GM12872 (cell line): ENCODE measurements at regions not wholly inside any gene's neighbourhood (a gene's known extent, or its start where the extent isn't known, plus 50 kb on each side); places are given as distances from the start of the nearest gene placed in this dataset.

Source experiments
- TF ChIP-seq, protein P1 (sequence below): IDR thresholded peaks from 3 replicates; pipeline ENCODE4 v1.5.1; 2011; ENCODE audit warnings: low read depth, mild to moderate bottlenecking, low read length, moderate library complexity; ENCODE audit not compliant: insufficient read depth

DNA sequence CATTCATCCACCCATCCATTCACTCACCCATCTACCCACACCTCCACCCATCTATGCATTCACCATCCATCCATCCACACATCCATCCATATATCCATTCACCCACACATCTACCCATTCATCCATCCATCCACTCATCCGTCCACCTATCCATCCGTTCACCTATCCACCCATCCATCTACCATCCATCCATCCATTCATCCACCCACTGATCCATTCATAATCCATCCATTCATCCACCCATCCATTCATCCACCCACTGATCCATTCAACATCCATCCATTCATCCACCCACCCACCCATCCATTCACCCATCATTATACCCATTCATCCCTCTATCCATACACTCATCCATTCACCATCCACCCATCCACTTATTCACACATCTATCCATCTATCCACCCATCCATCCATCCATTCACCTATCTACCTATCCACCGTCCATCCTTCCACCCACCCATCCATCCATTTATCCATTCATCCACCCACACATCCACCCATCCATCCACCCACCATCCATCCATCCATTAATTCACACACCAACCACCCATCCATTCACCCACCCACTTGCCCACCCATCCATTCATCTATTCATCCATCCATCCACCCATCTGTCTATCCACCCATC lies 336.5 kb upstream of the IRX4 start:
- TF ChIP-seq, protein P1, sequence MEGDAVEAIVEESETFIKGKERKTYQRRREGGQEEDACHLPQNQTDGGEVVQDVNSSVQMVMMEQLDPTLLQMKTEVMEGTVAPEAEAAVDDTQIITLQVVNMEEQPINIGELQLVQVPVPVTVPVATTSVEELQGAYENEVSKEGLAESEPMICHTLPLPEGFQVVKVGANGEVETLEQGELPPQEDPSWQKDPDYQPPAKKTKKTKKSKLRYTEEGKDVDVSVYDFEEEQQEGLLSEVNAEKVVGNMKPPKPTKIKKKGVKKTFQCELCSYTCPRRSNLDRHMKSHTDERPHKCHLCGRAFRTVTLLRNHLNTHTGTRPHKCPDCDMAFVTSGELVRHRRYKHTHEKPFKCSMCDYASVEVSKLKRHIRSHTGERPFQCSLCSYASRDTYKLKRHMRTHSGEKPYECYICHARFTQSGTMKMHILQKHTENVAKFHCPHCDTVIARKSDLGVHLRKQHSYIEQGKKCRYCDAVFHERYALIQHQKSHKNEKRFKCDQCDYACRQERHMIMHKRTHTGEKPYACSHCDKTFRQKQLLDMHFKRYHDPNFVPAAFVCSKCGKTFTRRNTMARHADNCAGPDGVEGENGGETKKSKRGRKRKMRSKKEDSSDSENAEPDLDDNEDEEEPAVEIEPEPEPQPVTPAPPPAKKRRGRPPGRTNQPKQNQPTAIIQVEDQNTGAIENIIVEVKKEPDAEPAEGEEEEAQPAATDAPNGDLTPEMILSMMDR: no peak

DNA sequence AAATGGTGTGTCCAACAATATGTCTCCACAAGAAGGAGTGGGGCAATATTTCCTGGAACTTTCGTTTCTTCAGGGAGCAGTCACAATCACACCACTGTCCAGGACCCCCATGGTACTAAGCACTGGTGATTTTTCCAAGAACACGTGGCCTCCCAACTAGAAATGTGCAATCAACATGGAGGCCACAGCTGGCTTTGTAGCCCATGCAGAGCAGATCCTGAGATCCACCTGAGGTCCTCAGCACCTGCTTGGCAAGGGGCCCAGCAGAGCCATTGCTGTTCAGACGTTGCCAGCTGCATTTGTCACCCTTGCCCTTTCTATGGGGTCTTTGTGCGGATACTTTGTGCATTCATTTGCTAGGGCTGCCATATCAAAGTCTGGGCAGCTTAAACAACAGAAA lies 334.5 kb upstream of the IRX4 start:
- TF ChIP-seq, protein P1: no peak

DNA sequence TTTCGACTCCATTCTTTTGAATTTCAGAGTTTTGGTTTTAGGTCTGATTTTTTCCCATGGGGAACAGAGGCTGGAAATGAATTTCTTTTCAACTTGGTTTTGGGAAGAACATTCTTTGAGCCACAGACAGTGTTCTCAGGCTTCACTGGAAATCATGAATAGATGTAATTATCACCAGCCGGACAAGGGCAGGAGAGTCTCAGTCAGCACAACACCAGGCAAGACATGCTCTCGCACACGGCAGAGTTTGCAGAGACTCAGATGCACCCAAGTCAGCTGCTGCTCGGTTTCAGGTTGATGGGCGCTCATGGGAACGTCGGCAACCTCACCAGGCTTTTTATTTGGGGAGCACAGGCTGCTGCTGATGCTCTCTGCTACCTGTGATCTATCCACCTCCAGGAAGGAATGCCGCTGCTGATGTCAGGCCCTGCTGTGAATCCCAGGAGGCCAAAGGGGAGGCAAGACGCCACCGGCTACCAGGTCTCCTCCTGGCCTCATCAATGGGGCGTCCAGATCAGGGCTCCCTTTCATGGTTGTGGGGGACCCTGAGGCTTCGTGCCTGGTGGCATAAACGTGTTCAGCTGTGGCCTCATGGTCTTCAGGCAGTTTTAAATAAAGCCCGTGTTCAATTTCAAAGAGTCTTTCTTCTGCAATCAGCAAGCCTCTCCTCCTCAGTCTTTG lies 332.3 kb upstream of the IRX4 start:
- TF ChIP-seq, protein P1: no peak

DNA sequence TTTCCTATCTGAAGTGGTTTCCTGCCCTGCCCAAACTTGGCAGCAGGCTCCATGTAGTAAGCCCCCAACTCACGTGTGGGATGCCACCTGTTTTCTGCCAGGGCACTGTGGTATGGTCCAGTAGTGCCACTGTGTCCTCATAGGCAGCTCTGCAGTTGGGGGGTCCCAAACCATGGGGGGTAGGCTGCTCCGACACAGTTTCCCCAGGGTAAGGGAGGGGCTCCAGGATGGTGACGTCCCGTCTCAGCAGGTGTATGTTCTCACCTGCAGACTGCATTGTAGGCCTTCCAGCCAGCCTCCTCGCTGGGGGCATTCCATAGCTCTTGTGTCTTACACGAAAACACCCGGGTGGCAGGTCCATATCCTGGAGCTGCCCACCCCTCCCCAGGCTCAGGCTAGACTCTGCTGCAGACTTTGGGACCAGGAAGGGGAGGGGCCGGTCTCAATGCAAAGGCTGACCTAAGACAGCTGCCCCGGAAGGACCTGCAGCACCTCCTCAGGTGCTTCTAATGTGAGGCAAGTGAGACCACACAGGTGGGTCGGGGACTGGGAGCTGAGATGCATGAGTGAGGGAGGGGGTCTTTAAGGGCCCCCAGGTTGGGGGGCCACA lies 330.5 kb upstream of the IRX4 start:
- TF ChIP-seq, protein P1: no peak

DNA sequence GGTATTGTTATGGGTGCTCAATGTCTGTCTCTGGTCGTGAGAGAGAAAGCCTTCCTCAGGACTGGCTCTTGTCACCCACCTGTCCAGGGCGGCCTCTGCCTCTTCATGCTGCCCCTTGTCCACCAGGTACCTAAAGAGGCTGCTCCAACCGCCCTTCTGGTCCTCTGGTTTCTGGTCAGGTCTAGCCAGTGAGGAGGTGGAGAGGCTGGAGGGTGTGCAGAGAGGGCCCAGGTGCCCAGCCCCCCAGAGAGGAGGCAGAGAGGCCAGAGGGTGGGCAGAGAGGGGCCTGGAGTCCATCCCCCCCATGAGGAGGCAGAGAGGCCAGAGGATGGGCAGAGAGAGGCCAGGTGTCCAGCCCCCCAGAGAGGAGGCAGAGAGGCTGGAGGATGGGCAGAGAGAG lies 329.8 kb upstream of the IRX4 start:
- TF ChIP-seq, protein P1: no peak

DNA sequence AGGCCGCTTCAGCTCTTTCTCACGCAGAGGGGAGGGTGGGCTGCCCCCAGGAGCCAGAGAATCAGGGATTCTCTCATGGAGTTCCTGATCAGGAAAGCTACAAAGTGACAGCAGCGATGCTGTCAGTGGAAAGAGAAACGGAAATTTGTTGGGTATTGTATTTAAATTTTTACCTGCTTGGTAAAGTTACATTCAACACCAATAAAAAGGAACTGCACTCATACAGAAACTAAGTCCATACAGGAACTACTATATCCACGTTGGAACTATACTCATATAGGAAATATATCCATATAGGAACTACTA lies 325.5 kb upstream of the IRX4 start:
- TF ChIP-seq, protein P1: no peak

DNA sequence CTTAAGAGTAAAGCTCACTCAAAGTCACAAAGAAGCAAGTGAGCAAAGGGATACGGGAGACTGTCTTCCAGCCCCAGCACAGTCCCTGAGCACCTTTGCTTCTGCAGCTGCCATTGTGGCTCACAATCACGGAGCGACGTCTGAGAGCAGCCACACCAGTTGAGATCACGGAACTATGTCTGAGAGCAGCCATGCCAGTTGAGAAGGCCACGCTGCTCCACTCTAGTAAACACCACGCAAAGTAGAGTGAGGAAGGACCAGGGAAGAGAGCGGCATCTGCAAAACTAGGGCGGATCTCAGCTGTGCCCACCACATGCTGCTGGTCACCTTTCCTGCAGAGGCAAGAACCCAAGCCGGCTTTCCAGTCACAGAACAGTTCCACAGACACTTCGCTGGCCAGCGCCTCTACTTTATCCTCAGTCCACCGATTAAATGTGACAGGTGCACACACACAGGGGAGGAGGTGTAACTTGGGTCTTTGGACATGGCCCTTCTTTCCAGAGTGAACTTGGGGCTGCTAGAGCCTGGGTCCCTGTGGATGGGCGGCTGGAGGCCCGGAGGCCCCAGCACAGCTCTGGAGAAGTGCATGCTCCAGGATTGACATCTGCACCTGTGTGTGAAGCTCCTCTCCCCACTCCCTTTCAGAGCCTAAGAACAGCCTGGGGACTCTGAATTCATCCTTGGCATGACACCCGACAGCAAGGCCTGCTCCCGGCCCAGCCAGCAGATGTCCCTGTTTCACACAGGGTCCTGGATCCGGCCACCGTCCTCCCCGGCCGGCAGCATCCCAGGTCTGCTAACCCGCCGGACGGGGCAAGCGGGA lies 324.9 kb upstream of the IRX4 start:
- TF ChIP-seq, protein P1: 0 out of 3 replicates have a peak, but pooled peaks have one; percentile 11
